ENCODE measurements at regions not wholly inside any gene's neighbourhood (a gene's known extent, or its start where the extent isn't known, plus 50 kb on each side); places are given as distances from the start of the nearest gene placed in this dataset.
"Not testable (repeated sequence)": the region's sequence is repeated elsewhere in the genome, so short reads cannot be mapped to it uniquely, and the experiment has no call there.

DNA sequence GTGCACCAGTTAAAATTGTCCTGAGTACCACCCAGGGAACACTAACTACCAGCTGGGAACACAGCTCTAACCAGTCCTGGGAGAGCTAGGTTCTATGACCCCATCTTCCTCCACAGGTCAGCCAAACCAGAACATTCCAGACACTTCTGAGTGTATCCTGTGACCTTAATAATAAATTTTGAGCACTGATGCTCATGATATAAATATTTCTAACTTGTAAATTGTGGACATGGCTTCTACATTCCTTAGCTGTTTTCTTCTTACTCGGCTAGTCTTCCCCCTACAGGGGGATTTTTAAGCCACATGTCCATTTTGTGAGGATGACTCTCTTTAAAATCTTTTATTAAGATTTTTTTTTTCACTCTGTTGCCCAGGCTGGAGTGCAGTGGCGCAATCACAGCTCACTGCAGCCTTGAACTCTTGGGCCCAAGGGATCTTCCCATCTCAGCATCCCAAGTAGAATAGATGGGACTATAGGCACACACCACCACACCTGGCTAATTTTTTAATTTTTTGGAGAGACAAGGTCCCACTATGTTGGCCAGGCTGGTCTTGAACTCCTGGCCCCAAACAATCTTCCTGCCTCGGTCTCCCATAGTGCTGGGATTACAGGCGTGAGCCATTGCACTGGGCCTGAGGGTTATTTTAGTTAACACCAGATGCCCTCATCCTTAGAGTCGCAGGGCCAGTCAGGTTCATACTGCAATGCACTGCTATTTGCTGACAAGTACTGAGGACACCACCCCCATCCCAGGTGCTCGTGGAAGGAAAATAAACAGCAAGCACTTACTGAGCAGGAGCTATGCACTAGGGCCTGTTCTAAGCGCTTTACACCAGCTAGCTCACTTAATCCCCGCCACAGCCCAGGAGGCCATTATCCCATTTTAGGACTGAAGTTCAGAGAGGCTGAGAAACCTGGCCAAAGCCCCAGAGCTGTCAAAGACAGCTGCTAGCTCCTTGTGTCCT lies 142.6 kb upstream of the NCOR2 start:
- intact Hi-C loops (cut with DNase I) = no loop called here
- DNase-seq = no peak

GRCh38 chr12:124707316-124707715 lies 139.9 kb upstream of the NCOR2 start:
- DNase-seq = no peak
- intact Hi-C loops (cut with DNase I) = no loop called here

DNA sequence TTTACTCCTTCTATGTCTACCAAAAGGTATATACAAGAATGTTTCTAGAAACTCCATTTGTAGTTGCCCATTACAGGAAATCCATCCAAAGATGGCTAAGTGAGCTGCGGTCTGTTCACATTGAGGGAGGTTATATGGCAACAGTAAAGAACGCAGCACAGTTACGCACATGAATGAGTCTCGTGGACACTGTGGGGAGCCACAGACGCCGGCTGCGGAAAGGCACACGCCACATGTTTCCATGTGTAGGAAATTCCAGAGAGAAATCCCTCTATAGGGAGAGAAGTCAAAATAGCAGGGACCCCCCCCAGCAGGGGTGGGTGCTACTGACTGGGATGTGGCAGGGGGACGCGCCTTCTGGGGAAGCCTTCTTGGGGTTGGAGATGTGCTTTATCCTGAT lies 139.0 kb upstream of the NCOR2 start:
- DNase-seq = no peak
- intact Hi-C loops (cut with DNase I) = no loop called here

GRCh38 chr12:124705545-124706138 lies 138.2 kb upstream of the NCOR2 start:
- intact Hi-C loops (cut with DNase I) = no loop called here
- peak in 1 of 42 donors; percentile 30 for DNase-seq

- intact Hi-C loops (cut with DNase I) = no loop called here
- DNase-seq = no peak
Observed at GRCh38 chr12:124704619-124705018, 137.2 kb upstream of the NCOR2 start.

DNA sequence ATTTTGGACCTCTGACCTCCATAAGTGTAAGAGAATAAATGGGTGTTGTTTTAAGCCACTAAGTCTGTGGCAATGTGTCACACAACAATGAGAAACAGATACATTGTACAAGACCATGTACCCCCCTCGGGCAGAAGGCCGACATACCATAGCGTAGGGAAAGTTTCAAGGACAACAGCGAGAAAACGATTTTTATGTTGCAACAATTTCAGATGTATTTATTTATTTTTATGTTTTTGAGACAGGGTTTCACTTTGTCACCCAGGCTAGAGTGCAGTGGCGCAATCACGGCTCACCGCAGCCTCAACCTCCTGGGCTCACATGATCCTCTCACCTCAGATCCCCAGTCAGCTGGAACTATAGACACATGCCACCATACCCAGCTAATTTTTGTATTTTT lies 136.4 kb upstream of the NCOR2 start:
- DNase-seq = no peak
- intact Hi-C loops (cut with DNase I) = no loop called here

DNA sequence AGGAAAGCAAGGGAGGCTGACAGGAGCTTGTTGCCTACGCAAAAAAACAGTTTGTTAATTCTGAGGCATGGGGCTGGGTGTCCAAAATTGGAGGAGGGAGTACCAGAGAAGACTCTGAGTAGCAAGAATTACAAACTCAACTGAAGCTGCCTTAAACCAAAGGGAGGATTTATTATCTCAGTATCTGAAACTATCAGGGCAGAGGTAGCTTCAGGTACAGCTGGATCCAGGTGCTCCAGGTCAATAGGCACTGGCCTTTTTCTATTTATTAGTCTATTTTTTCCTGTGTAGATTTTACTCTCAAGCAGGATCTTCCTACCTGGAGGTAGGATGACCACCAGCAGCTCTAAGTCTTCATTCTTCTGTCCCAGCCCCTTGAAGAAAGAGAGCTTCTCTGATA lies 135.3 kb upstream of the NCOR2 start:
- DNase-seq = no peak
- intact Hi-C loops (cut with DNase I) = no loop called here

DNA sequence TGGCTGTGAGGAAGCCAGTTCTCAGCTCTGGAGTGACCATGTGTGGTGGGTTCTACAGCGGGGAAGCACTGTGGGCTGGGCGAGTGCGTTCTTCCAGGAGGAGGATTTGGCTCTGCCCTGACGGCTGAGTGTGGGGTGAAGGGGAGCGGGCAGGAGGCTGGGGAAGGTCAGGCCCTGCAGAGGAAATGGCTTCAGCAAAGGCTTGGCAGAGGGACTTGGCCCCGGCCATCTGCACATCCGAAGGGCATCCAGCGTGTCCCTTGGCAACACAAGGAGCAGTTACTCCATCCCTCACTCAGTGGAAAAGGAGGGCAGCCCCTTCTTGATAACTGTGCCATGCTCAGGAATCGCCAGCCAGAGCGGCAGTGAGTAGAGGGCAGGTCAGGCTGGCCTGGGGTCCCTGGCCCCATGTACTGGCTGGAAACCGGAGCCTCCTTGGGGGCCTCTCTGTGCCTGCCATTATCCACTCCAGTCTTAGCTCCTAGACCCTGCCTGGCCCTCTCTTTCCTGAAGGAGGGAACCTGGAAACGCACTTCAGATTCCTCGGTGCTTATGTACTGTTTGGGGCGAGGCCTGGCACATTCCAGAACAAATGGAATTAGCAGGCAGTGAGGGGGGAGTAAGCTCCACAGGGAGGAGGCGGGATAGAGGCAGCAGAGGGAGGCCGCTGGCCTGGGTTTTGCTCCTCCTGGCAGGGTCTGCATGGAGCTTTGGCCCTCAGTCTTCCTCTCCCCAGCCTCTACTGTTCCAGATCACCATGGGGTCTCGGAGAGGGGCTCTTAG lies 133.6 kb upstream of the NCOR2 start:
- DNase-seq = peak in 17 of 42 donors; percentile 39 to 79 (median 55)
- intact Hi-C loops (cut with DNase I) = no loop called here

DNA sequence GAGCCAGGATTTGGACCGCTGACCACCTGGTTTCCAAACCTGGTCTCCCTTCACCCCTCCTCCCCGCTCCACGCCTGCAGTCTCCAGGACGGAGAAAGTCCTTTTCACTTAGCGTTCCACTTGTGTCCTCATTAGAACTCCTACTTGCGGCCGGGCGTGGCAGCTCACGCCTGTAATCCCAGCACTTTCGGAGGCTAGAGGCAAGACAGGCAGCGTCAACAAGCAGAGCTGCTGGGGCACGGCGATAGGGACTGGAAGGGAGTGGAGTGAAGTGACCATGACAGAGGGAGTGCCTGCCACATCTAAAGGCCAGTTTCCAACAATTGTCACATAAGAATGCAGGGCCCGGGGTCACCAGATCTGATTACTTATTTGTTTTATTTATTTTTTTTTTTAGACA lies 132.5 kb upstream of the NCOR2 start:
- intact Hi-C loops (cut with DNase I) = no loop called here
- DNase-seq = no peak

DNA sequence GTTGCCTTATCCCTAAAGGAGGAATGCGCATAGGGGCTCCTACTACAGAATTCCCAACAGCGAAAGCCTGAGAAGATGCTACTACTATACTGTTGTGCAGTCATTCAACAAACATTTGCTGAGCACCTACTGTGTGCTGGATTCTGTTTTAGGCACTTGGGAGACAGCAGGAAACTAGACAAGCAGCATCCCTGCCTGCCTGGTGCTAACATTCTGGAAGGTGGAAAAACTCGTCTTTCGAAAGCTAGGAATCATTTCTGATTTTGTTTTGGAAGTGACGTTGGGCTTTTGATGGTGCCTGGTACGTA lies 131.5 kb upstream of the NCOR2 start:
- intact Hi-C loops (cut with DNase I) = no loop called here
- DNase-seq = no peak

- DNase-seq = peak in 32 of 42 donors; percentile 45 to 86 (median 72)
- intact Hi-C loops (cut with DNase I) = no loop called here
Observed at GRCh38 chr12:124698211-124698997, 131.0 kb upstream of the NCOR2 start.

GRCh38 chr12:124697722-124698121 lies 130.3 kb upstream of the NCOR2 start:
- DNase-seq; intact Hi-C loops (cut with DNase I): not testable (repeated sequence)

DNA sequence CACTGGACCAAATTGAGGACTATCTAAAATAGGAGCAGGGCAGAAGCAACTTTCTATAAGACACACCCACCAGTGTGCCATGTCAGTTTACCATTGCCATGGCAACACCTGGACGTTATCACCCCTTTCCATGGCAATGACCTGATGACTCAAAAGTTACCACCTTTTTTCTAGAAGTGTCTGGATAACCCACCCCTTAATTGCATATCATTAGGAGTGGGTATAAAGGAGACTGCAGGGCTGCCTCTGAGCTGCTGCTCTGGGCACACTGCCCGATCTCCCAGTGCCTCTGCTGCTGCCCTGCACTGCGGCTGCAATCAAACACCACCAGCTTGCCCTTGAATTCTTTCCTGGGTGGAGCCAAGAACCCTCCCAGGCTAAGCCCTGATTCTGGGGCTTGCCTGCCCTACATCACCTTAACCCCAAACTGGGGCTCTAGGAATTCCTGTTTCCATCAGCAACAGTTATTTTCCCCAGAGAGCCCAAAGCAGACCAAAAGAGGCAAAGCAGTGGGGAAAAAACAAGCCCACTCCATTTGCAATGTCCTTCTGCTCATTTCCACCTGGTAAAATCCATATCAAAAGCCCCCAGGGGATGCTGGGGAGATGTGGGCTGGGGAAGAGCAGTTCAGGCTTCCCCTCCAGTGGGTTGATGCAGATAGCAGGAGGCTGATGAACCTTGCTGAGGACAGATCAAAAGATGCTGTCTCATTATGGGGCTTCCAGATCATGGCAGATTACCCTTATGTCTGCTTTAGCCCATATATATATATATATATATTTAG lies 129.5 kb upstream of the NCOR2 start:
- peak in 18 of 42 donors; percentile 42 to 74 (median 60) for DNase-seq
- intact Hi-C loops (cut with DNase I) = no loop called here

DNA sequence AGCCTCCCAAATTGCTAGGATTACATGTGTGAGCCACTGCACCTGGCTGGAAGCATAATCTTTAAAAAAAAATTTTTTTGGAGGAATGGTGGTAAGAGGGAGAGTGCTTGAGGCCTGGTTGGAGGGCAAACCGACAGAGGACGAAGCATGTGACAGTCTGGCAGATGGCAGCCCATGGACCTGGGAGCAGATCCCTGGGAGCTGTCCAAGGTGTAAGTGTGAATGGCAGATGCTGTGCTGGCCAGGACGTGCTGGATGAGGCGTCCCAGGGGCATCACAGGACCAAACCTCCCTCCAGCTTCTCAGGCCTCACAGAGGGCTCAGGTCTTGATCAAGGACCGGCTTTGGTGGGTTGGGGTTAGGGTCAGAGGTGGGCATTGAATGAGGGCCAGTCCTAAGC lies 128.4 kb upstream of the NCOR2 start:
- DNase-seq = no peak
- intact Hi-C loops (cut with DNase I) = no loop called here

GRCh38 chr12:124694846-124695497 lies 127.6 kb upstream of the NCOR2 start:
- intact Hi-C loops (cut with DNase I) = no loop called here
- no peak for DNase-seq

DNA sequence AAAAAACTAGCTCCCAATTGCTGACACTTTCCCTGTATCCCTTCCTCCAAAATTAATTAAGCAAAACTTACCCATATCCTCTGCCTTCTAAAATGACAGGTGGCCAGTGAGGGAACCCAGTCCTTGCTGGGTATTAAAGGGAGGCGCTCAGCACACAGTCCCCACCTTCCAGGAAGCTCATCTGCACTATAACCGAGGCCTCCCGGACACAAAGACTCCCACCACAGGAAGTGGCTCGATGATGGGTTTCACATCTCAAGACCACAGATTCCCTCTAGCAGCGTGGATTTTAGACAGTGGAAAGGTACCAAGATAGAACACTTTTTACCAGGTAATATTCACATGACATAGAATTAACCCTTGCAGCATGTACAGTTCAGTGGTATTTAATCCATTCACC lies 126.8 kb upstream of the NCOR2 start:
- intact Hi-C loops (cut with DNase I) = no loop called here
- no peak for DNase-seq

GRCh38 chr12:124693111-124693723 lies 125.8 kb upstream of the NCOR2 start:
- DNase-seq = no peak

DNA sequence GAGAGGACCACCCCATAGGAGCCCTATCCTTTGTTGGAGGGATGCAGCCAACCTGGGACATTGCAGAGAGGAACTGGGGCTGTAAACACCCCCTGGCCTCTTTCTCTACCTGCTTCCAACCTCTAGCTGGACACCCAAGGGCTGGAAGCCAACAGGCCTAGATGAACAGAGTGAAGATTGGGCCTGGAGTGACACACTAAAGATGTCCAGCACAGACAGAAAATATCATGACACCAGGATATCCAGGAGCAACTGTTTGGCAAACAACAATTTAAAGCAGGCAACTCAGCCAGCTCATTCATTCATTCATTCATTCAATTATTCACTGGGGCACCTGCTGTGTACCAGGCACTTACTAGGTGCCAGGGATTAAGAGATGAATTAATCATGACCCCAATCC lies 125.0 kb upstream of the NCOR2 start:
- DNase-seq = no peak
- intact Hi-C loops (cut with DNase I) = no loop called here

More at GRCh38 chr12:124693111-124693723, 125.8 kb upstream of the NCOR2 start:
- intact Hi-C loops (cut with DNase I) = no loop called here
